IPS-15b (cell line): ENCODE measurements at regions not wholly inside any gene's neighbourhood (a gene's known extent, or its start where the extent isn't known, plus 50 kb on each side); places are given as distances from the start of the nearest gene placed in this dataset.

Experiments
- H3K27me3 ChIP-seq: one replicate; pipeline ENCODE4 v1.6.1; 2013; ENCODE audit warnings: low read length; ENCODE audit not compliant: control insufficient read depth, insufficient read depth
- H3K36me3 ChIP-seq: one replicate; pipeline ENCODE4 v1.6.1; 2013; ENCODE audit warnings: low read length; ENCODE audit not compliant: control insufficient read depth, insufficient read depth
- H3K4me1 ChIP-seq: one replicate; pipeline ENCODE4 v1.6.1; 2013; ENCODE audit warnings: mild to moderate bottlenecking, low read length; ENCODE audit not compliant: control insufficient read depth, insufficient read depth
- H3K4me3 ChIP-seq: one replicate; pipeline ENCODE4 v1.5.1; 2013; ENCODE audit warnings: low read depth, low read length
- H3K9ac ChIP-seq: one replicate; pipeline ENCODE4 v1.6.1; 2013; ENCODE audit warnings: low read depth, mild to moderate bottlenecking, low read length
- H3K9me3 ChIP-seq: one replicate; pipeline ENCODE4 v1.6.1; 2013; ENCODE audit warnings: mild to moderate bottlenecking, low read length; ENCODE audit not compliant: control insufficient read depth, insufficient read depth

- Histone ChIP-seq H3K27me3 (no peaks in the 10 kb centered on the region), H3K36me3 (no peaks in the 10 kb centered on the region), H3K4me3 (no peak overlapping the region), H3K9ac (no peak overlapping the region), H3K9me3 (no peaks in the 10 kb centered on the region), H3K4me1 (no peaks in the 10 kb centered on the region)
Observed at GRCh38 chr3:184480831-184481230, 80.8 kb upstream of the EPHB3 start.

GRCh38 chr3:184481984-184482671 lies 79.5 kb upstream of the EPHB3 start:
- Histone ChIP-seq H3K4me1 (no peaks in the 10 kb centered on the region), H3K36me3 (no peaks in the 10 kb centered on the region), H3K4me3 (no peak overlapping the region), H3K9me3 (no peaks in the 10 kb centered on the region), H3K9ac (no peak overlapping the region), H3K27me3 (no peaks in the 10 kb centered on the region)

GRCh38 chr3:184485241-184485640 lies 76.3 kb upstream of the EPHB3 start:
- Histone ChIP-seq H3K9ac (no peak overlapping the region), H3K4me3 (no peak overlapping the region), H3K4me1 (no peaks in the 10 kb centered on the region), H3K27me3 (peaks cover 16% of the 10 kb centered on the region), H3K9me3 (no peaks in the 10 kb centered on the region), H3K36me3 (no peaks in the 10 kb centered on the region)

DNA sequence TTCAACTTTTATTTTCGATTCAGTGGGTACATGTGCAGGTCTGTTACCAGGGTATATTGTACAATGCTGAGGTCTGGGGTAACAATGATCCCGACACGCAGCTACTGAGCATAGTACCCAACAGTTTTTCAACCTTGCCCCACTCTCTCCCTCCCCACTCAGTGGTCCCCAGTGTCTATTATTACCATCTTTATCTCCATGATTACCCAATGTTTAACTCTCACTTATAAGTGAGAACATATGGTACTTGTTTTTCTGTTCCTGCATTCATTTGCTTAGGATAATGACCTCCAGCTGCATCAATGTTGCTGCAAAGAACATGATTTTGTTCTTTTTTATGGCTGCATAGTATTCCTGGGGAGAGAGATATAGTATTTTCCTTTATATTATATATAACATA lies 75.7 kb upstream of the EPHB3 start:
- H3K9me3 ChIP-seq = no peaks in the 10 kb centered on the region
- H3K4me1 ChIP-seq = no peaks in the 10 kb centered on the region
- H3K4me3 ChIP-seq = no peak overlapping the region
- H3K27me3 ChIP-seq = peaks cover 23% of the 10 kb centered on the region
- no peaks in the 10 kb centered on the region for H3K36me3 ChIP-seq
- H3K9ac ChIP-seq = no peak overlapping the region

DNA sequence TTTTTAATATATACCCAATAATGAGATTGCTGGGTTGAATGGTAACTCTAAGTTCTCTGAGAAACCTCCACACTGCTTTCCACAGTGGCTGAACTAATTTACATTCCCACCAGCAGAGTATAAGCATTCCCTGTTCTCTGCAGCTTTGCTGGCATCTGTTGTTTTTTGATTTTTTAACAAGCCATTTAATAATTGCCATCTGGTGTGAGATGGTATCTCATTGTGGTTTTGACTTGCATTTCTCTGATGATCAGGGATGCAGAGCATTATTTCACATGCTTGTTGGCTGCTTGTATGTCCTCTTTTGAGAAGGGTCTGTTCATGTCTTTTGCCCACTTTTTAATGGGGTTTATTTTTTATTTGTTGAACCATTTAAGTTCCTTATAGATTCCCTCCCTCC lies 75.0 kb upstream of the EPHB3 start:
- H3K4me3 ChIP-seq = no peak overlapping the region

DNA sequence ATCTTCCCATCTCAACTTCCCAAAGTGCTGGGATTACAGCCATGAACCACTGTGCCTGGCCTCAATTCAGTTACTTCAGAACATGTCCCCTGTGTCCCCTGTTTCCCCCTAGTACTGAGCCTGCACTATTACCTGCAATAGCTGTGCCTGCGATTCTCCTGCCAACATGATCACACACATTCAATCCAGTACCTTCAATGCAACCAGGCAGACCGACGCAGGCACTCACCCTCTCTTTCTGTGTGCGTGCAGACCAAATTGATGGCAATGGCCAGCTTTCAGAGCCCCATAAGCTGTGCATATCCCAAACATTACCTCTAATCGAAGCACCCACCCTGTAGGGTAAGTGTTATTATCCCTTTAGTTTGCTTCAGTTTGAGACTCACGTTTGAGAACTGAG lies 73.0 kb upstream of the EPHB3 start:
- peaks cover 47% of the 10 kb centered on the region for H3K27me3 ChIP-seq
- H3K4me3 ChIP-seq = no peak overlapping the region
- H3K9ac ChIP-seq = no peak overlapping the region
- no peaks in the 10 kb centered on the region for H3K36me3 ChIP-seq
- H3K4me1 ChIP-seq = no peaks in the 10 kb centered on the region
- no peaks in the 10 kb centered on the region for H3K9me3 ChIP-seq

More for the DNA sequence above, 75.0 kb upstream of the EPHB3 start:
- Histone ChIP-seq H3K9me3 (no peaks in the 10 kb centered on the region), H3K27me3 (peaks cover 30% of the 10 kb centered on the region), H3K4me1 (no peaks in the 10 kb centered on the region), H3K36me3 (no peaks in the 10 kb centered on the region), H3K9ac (no peak overlapping the region)

DNA sequence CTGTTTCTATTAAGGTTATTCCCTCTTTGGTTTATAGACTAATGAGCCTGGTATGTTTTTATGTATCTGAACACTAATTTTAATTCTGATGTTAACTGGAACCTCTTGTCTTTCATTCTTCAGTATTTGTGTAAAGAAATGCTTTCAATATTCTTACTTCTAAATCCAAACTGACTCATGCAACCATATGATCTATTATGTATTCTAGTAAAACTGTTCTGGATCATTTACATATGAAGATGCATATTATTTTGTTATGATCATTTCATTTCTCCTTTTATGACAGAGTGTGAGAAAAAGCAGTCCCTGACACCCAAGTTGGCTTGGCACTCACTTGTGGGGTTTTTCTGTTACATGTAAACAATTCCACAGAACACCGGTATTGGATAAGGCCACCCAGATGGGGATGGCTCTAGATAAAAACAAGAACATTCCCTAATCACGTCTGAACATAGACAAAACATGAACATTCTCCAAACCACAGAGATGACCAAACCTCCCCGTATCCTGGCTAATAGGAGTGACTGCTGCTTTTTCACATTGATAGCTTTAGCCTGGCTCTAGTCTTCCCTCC lies 72.2 kb upstream of the EPHB3 start:
- no peaks in the 10 kb centered on the region for H3K36me3 ChIP-seq
- H3K4me1 ChIP-seq = no peaks in the 10 kb centered on the region
- no peak overlapping the region for H3K4me3 ChIP-seq
- H3K9ac ChIP-seq = no peak overlapping the region
- H3K27me3 ChIP-seq = peaks cover 54% of the 10 kb centered on the region
- no peaks in the 10 kb centered on the region for H3K9me3 ChIP-seq

- Histone ChIP-seq H3K4me3 (peak overlapping the region; percentile 18), H3K36me3 (no peaks in the 10 kb centered on the region), H3K9me3 (no peaks in the 10 kb centered on the region), H3K4me1 (no peaks in the 10 kb centered on the region), H3K9ac (no peak overlapping the region), H3K27me3 (peaks cover 57% of the 10 kb centered on the region)
Observed at GRCh38 chr3:184491011-184491576, 70.5 kb upstream of the EPHB3 start.

DNA sequence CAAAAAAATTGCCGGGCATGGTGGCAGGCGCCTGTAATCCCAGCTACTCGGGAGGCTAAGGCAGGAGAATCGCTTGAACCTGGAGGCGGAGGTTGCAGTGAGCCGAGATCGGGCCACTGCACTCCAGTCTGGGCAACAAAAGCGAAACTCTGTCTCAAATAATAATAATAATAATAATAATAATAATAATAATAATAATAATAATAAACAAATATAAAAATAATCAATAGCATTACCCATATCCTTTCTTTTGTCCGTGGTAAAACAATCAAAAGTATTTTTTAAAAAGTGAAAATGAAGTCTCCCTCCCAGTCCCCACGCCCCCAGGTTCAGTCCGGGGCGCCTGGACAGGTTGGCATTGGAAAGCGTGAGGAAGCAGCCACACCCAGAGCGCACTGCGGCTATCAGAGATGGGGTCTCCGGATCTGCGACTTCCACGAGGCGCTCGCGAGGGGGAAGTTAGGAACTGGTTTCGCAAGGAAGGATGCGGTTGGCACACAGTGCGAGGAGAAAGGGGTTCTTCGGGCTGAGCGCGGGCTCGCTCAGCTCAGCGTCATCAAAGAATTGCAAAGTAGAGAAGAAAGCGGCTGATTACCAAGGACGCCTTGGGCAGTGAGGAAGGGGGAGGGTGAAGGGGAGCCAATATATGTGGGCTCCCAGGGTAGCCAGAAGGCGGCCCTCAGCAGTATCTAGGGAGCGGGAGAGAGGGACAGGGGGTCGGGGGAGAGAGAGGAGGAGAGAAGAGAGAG lies 69.5 kb upstream of the EPHB3 start:
- Histone ChIP-seq H3K4me3 (peak overlapping the region; percentile 58), H3K4me1 (no peaks in the 10 kb centered on the region), H3K36me3 (no peaks in the 10 kb centered on the region), H3K9me3 (no peaks in the 10 kb centered on the region), H3K27me3 (peaks cover 57% of the 10 kb centered on the region), H3K9ac (no peak overlapping the region)

GRCh38 chr3:184496933-184497332 lies 64.7 kb upstream of the EPHB3 start:
- Histone ChIP-seq H3K4me1 (no peaks in the 10 kb centered on the region), H3K9me3 (no peaks in the 10 kb centered on the region), H3K27me3 (peaks cover 25% of the 10 kb centered on the region), H3K9ac (no peak overlapping the region), H3K36me3 (no peaks in the 10 kb centered on the region), H3K4me3 (no peak overlapping the region)

DNA sequence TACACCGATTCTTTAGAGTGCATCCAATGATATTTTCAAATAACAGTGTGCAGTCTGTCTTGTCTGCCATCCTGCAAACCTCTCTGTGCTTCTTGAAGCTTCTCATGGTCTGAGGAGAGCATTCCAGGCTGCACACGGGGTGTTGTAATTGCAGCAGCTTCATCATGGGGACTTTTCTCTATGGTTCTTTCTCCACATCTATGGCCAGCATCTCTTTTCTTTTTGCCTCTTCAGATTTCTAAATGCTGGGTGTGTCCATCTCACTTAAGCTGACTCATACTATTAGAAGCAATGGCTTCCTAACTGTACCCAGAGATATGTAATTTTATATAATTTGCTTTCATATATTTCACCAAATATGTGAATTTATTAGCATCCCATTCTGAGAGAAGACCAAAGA lies 63.8 kb upstream of the EPHB3 start:
- no peaks in the 10 kb centered on the region for H3K4me1 ChIP-seq
- H3K9me3 ChIP-seq = no peaks in the 10 kb centered on the region
- H3K9ac ChIP-seq = no peak overlapping the region
- H3K27me3 ChIP-seq = peaks cover 18% of the 10 kb centered on the region
- H3K4me3 ChIP-seq = no peak overlapping the region
- no peaks in the 10 kb centered on the region for H3K36me3 ChIP-seq
